Mucosa of descending colon (tissue), 3 donors: ENCODE measurements at regions not wholly inside any gene's neighbourhood (a gene's known extent, or its start where the extent isn't known, plus 50 kb on each side); places are given as distances from the start of the nearest gene placed in this dataset.

Experiments
- ATAC-seq: fragments of 200-7000 bp; cut with Tn5 transposase; one replicate; pipeline ENCODE4 v1.9.1; 2020; ENCODE audit warnings: mild to moderate bottlenecking, moderate library complexity
- DNase-seq, 3 donors: peaks; one replicate each; pipeline ENCODE4 v3.0.0-alpha.2; 2020
- H3K36me3 ChIP-seq: fragments of 200-600 bp; one replicate; pipeline ENCODE4 v1.8.0; 2021; ENCODE audit warnings: low read depth, mild to moderate bottlenecking
- H3K4me1 ChIP-seq: fragments of 200-600 bp; one replicate; pipeline ENCODE4 v1.8.0; 2021; ENCODE audit warnings: low read depth, mild to moderate bottlenecking
- H3K4me3 ChIP-seq: fragments of 200-600 bp; one replicate; pipeline ENCODE4 v1.8.0; 2021; ENCODE audit warnings: mild to moderate bottlenecking
- H3K9me3 ChIP-seq: fragments of 200-600 bp; one replicate; pipeline ENCODE4 v1.8.0; 2021; ENCODE audit warnings: mild to moderate bottlenecking
- CTCF ChIP-seq: fragments of 200-600 bp; IDR thresholded peaks from one replicate; pipeline ENCODE4 v1.8.0; 2022; ENCODE audit warnings: antibody characterized with exemption, mild to moderate bottlenecking
- intact Hi-C, 2 donors: fragments of 100-400 bp; cut with DNase I in 1 of 2; cut with micrococcal nuclease in 1 of 2; formaldehyde crosslinking; loops; one replicate each; pipeline versions ENCODE4 v1.11.0 to v1.11.1; 2022; cut with DNase I, micrococcal nuclease
- donor health status: DM: no; HTN: no; CAD: no; lungs with moderate emphysema.
- donor health status: DM: no; HTN: no; CAD: no.
- donor health status: DM: no; HTN: yes; CAD: no.

GRCh38 chr5:104119529-104119928, 556.9 kb upstream of the NUDT12 start:
- Histone ChIP-seq H3K4me3 (no peak overlapping the region), H3K4me1 (no peaks in the 10 kb centered on the region), H3K36me3 (no peaks in the 10 kb centered on the region), H3K9me3 (no peaks in the 10 kb centered on the region)
- intact Hi-C loops: no loop called here
- ATAC-seq: no peak
- no peak for TF ChIP-seq CTCF
- no peak for DNase-seq

GRCh38 chr5:104111632-104112031, 549.0 kb upstream of the NUDT12 start:
- Histone ChIP-seq H3K4me3 (no peak overlapping the region), H3K4me1 (no peaks in the 10 kb centered on the region), H3K36me3 (no peaks in the 10 kb centered on the region), H3K9me3 (no peaks in the 10 kb centered on the region)
- intact Hi-C loops: no loop called here
- no peak for TF ChIP-seq CTCF
- DNase-seq (no peak), ATAC-seq (no peak)

- intact Hi-C loops: no loop called here
- Histone ChIP-seq H3K4me3 (no peak overlapping the region), H3K4me1 (no peaks in the 10 kb centered on the region), H3K9me3 (no peaks in the 10 kb centered on the region), H3K36me3 (no peaks in the 10 kb centered on the region)
- no peak for TF ChIP-seq CTCF
- ATAC-seq: no peak
- no peak for DNase-seq
These were observed 533.9 kb upstream of the NUDT12 start for GRCh38 chr5:104096451-104096850.

- intact Hi-C loops: no loop called here
- no peak for TF ChIP-seq CTCF
- H3K4me3 ChIP-seq: no peak overlapping the region
- H3K36me3 ChIP-seq: no peaks in the 10 kb centered on the region
- H3K4me1 ChIP-seq: no peaks in the 10 kb centered on the region
- DNase-seq (no peak), ATAC-seq (no peak)
- no peaks in the 10 kb centered on the region for H3K9me3 ChIP-seq
These were observed 532.9 kb upstream of the NUDT12 start for GRCh38 chr5:104095527-104095926.

- Histone ChIP-seq H3K4me3 (no peak overlapping the region), H3K4me1 (no peaks in the 10 kb centered on the region), H3K9me3 (no peaks in the 10 kb centered on the region), H3K36me3 (no peaks in the 10 kb centered on the region)
- intact Hi-C loops: no loop called here
- TF ChIP-seq CTCF: no peak
- peak; percentile 38 for ATAC-seq
- DNase-seq: no peak
These were observed 526.5 kb upstream of the NUDT12 start for GRCh38 chr5:104088876-104089778.
